Uterus (tissue), 3 donors: ENCODE measurements at regions not wholly inside any gene's neighbourhood (a gene's known extent, or its start where the extent isn't known, plus 50 kb on each side); places are given as distances from the start of the nearest gene placed in this dataset.

Experiments
- DNase-seq, 2 donors: peaks; one replicate each; pipeline ENCODE4 v3.0.0-alpha.2; 2019 to 2020
- H3K27ac ChIP-seq, 2 donors: fragments of 200-600 bp; sonication (generic); 1 replicate in 1 of 2; 2 replicates in 1 of 2; pipeline ENCODE4 v1.5.1; 2016 to 2018
- H3K27me3 ChIP-seq, 2 donors: fragments of 200-600 bp; sonication (generic); one replicate each; pipeline ENCODE4 v1.5.1; 2018 to 2019; ENCODE audit warnings: control low read depth in 1 of 2
- H3K36me3 ChIP-seq, 2 donors: fragments of 200-600 bp; sonication (generic); one replicate each; pipeline ENCODE4 v1.5.1; 2019; ENCODE audit warnings: control low read depth in 1 of 2
- H3K4me1 ChIP-seq, 2 donors: fragments of 200-600 bp; sonication (generic); one replicate each; pipeline ENCODE4 v1.5.1; 2018 to 2019; ENCODE audit warnings: control low read depth in 1 of 2
- H3K4me3 ChIP-seq, 2 donors: fragments of 200-600 bp; sonication (generic); 1 replicate in 1 of 2; 2 replicates in 1 of 2; pipeline ENCODE4 v1.5.1; 2018 to 2019; ENCODE audit warnings: mild to moderate bottlenecking in 1 of 2
- H3K9me3 ChIP-seq, 2 donors: fragments of 200-600 bp; sonication (generic); one replicate each; pipeline ENCODE4 v1.5.1; 2019; ENCODE audit warnings: control low read depth in 1 of 2
- POLR2A ChIP-seq, 2 donors: fragments of 450-650 bp; IDR thresholded peaks; one replicate each; pipeline ENCODE4 v1.6.1; 2016; ENCODE audit warnings: antibody characterized with exemption in 2 of 2, mild to moderate bottlenecking in 1 of 2, moderate library complexity in 1 of 2
- intact Hi-C: fragments of 100-400 bp; cut with DNase I; formaldehyde crosslinking; loops from one replicate; pipeline ENCODE4 v1.15.1; 2023; ENCODE audit warnings: low total_unique reads
- TF ChIP-seq, protein P1 (sequence below), 4 experiments: fragments of 200-600 bp in 2 of 4; fragments of 450-650 bp in 2 of 4; sonication (generic) in 2 of 4; IDR thresholded peaks; one replicate each; pipeline ENCODE4 v1.5.1; 2016 to 2019; ENCODE audit warnings: antibody characterized with exemption in 4 of 4, mild to moderate bottlenecking in 2 of 4, moderate library complexity in 1 of 4
- donor health status: DM: yes; HTN: yes; CAD: no.

DNA sequence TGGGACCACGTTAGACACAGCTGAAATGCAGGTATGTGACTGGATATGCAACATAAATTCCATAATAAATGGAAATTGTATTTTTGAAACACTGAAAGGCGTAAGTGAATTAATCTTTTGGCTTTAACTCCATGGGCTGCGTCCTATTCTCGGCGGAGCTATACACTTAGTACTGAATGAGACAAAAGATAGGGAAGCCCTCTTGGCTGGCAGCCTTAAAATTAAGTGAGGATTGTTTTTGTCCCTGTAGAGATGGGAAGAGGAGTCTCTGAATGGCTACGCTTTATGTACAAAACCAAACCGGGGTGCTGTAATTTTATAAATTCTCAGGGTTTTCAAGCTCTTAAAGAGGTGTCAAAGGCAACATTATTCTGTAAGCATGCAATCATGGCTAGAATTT lies 429.8 kb downstream of the QKI start:
- no peaks in the 10 kb centered on the region for H3K36me3 ChIP-seq
- no peaks in the 10 kb centered on the region for H3K27me3 ChIP-seq
- no peak for DNase-seq
- TF ChIP-seq POLR2A (IDR thresholded peaks at IDR 0.05) = no peak
- TF ChIP-seq, protein P1, sequence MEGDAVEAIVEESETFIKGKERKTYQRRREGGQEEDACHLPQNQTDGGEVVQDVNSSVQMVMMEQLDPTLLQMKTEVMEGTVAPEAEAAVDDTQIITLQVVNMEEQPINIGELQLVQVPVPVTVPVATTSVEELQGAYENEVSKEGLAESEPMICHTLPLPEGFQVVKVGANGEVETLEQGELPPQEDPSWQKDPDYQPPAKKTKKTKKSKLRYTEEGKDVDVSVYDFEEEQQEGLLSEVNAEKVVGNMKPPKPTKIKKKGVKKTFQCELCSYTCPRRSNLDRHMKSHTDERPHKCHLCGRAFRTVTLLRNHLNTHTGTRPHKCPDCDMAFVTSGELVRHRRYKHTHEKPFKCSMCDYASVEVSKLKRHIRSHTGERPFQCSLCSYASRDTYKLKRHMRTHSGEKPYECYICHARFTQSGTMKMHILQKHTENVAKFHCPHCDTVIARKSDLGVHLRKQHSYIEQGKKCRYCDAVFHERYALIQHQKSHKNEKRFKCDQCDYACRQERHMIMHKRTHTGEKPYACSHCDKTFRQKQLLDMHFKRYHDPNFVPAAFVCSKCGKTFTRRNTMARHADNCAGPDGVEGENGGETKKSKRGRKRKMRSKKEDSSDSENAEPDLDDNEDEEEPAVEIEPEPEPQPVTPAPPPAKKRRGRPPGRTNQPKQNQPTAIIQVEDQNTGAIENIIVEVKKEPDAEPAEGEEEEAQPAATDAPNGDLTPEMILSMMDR (IDR thresholded peaks at IDR 0.05) = no peak
- no peak overlapping the region for H3K27ac ChIP-seq
- intact Hi-C loops = no loop called here
- no peaks in the 10 kb centered on the region for H3K4me1 ChIP-seq
- H3K4me3 ChIP-seq = no peak overlapping the region
- H3K9me3 ChIP-seq = no peaks in the 10 kb centered on the region

DNA sequence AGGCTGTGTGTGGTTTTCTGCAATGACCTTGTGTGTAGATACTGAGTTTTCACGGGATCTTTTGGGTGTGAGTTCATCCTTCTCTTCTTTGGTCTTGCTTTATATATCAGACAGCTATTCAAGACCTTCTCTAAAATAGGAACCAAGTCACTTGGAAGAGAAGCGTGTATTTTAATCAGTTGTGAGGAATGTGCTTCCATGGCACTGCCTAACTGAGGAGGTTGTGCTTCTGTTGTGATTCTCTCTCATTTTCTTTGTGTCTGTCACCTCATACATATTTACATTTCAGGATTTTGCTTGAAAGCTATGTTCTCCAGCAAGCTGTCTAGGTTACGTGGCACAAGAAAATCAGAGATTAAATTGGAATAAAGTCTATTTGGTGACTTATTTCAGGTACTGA lies 428.7 kb downstream of the QKI start:
- no peaks in the 10 kb centered on the region for H3K9me3 ChIP-seq
- no peaks in the 10 kb centered on the region for H3K4me1 ChIP-seq
- no peak overlapping the region for H3K27ac ChIP-seq
- H3K36me3 ChIP-seq = no peaks in the 10 kb centered on the region
- H3K27me3 ChIP-seq = no peaks in the 10 kb centered on the region
- intact Hi-C loops = no loop called here
- DNase-seq = no peak
- no peak overlapping the region for H3K4me3 ChIP-seq
- TF ChIP-seq POLR2A (IDR thresholded peaks at IDR 0.05) = no peak
- TF ChIP-seq, protein P1 (IDR thresholded peaks at IDR 0.05) = no peak

DNA sequence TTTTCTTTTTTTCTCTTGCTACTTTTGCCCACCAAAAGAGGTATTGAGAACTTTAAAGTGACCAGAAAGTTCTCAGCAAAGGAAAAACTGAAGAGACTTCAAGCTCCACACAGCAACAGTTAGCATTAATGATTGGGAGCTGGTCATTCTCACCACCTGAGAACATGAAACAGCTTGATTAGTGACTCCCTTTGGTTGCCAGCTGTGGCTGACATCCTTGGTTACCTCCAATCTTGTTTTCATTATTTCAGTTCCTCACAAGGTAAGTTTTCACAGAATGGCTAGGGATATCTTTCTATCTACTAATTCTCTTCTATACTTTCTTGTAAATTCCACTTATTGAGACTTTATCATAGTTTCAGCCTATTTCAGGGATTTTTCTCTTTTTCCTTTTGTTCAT lies 427.9 kb downstream of the QKI start:
- Histone ChIP-seq H3K4me3 (no peak overlapping the region), H3K4me1 (no peaks in the 10 kb centered on the region), H3K27me3 (no peaks in the 10 kb centered on the region), H3K27ac (no peak overlapping the region), H3K9me3 (no peaks in the 10 kb centered on the region), H3K36me3 (no peaks in the 10 kb centered on the region)
- TF ChIP-seq, protein P1 (IDR thresholded peaks at IDR 0.05) = no peak
- TF ChIP-seq POLR2A (IDR thresholded peaks at IDR 0.05) = no peak
- intact Hi-C loops = no loop called here
- DNase-seq = no peak

DNA sequence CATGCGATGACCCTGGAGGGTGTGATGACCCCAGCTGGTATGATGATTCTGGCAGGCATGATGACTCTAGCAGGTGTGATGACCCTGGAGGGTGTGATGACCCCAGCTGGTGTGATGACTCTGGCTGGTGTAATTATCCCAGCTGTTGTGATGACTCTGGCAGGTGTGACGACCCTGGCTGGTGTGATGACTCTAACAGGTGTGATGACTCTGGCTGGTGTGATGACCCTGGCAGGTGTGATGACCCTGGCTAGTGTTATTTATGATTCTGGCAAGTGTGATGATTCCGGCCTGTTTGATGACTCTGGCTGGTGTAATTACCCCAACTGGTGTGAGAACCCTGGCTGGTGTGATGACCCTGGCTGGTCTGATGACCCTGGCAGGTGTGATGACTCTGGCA lies 427.2 kb downstream of the QKI start:
- H3K27me3 ChIP-seq = no peaks in the 10 kb centered on the region
- DNase-seq = no peak
- no peaks in the 10 kb centered on the region for H3K4me1 ChIP-seq
- no peak overlapping the region for H3K27ac ChIP-seq
- no peaks in the 10 kb centered on the region for H3K9me3 ChIP-seq
- TF ChIP-seq, protein P1 (IDR thresholded peaks at IDR 0.05) = no peak
- no peak for TF ChIP-seq POLR2A (IDR thresholded peaks at IDR 0.05)
- H3K4me3 ChIP-seq = no peak overlapping the region
- no peaks in the 10 kb centered on the region for H3K36me3 ChIP-seq
- intact Hi-C loops = no loop called here

DNA sequence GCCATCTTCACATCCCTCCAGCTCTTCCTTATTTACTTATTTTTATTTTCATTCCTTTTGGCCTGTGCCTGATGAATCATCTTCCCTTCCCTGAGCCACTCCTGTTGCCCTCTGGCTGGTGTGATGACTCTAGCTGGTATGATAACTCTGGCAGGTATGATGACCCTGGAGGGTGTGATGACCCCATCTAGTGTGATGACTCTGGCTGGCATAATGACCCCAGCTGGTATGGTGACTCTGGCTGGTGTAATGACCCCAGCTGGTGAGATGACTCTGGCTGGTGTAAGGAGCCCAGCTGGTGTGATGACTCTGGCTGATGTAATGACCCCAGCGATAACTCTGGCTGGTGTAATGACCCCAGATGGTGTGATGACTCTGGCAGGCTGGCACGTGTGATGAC lies 426.8 kb downstream of the QKI start:
- Histone ChIP-seq H3K4me1 (no peaks in the 10 kb centered on the region), H3K27ac (no peak overlapping the region), H3K36me3 (no peaks in the 10 kb centered on the region), H3K4me3 (no peak overlapping the region), H3K27me3 (no peaks in the 10 kb centered on the region), H3K9me3 (no peaks in the 10 kb centered on the region)
- intact Hi-C loops = no loop called here
- no peak for DNase-seq
- TF ChIP-seq, protein P1 (IDR thresholded peaks at IDR 0.05) = no peak
- TF ChIP-seq POLR2A (IDR thresholded peaks at IDR 0.05) = no peak
